GM13976 (cell line): ENCODE measurements at regions not wholly inside any gene's neighbourhood (a gene's known extent, or its start where the extent isn't known, plus 50 kb on each side); places are given as distances from the start of the nearest gene placed in this dataset.

ENCODE experiments used
- DNase-seq: peaks from one replicate; pipeline ENCODE4 v3.0.0; 2012; ENCODE audit warnings: low spot score
- in situ Hi-C: fragments of 300-500 bp; cut with MboI; formaldehyde crosslinking; loops from one replicate; pipeline ENCODE4 v1.12.0; 2022; ENCODE audit warnings: low sequenced_read_pairs, mixed read lengths, inconsistent platforms; ENCODE audit not compliant: unreplicated experiment
- TF ChIP-seq, protein P1 (sequence below): IDR thresholded peaks from 2 replicates; pipeline ENCODE4 v1.5.1; 2012; ENCODE audit warnings: borderline replicate concordance, mild to moderate bottlenecking; ENCODE audit not compliant: insufficient read depth; ENCODE audit errors: extremely low read depth, missing control alignments, control extremely low read depth

DNA sequence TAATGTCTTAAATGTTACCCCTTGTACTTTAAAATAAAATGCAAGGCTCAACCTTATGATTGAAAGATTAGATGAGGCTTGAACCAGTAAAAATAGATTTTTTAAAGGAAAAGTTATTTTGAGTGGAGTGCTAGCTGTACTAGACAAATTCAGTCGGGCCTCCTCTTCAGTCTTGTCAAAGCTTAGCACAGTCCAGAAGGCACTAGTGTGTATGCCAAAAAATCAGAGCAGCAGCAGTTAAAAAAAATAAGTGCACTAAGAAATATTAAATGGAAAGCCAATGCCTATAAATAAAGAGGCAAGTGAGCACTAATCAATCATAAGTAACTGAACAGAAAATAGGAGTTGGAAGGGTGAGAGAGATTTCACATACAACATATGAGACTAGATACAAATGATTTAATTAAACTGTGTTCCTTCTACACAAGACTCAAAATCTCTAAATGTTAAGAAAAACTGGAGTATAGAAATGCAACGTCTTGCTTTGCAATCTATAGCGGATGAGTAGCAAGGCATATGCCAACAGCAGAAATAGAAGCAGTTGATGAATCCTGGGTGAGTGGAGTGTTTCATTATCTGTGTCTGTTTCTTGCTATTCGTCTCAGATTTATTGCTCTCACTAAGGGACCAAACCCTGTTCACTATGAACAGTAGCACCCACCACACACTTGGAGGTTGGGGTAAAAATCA, 172.1 kb downstream of the ETNK1 start:
- in situ Hi-C loops: no loop called here
- DNase-seq: no peak
- TF ChIP-seq, protein P1, sequence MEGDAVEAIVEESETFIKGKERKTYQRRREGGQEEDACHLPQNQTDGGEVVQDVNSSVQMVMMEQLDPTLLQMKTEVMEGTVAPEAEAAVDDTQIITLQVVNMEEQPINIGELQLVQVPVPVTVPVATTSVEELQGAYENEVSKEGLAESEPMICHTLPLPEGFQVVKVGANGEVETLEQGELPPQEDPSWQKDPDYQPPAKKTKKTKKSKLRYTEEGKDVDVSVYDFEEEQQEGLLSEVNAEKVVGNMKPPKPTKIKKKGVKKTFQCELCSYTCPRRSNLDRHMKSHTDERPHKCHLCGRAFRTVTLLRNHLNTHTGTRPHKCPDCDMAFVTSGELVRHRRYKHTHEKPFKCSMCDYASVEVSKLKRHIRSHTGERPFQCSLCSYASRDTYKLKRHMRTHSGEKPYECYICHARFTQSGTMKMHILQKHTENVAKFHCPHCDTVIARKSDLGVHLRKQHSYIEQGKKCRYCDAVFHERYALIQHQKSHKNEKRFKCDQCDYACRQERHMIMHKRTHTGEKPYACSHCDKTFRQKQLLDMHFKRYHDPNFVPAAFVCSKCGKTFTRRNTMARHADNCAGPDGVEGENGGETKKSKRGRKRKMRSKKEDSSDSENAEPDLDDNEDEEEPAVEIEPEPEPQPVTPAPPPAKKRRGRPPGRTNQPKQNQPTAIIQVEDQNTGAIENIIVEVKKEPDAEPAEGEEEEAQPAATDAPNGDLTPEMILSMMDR: no peak

DNA sequence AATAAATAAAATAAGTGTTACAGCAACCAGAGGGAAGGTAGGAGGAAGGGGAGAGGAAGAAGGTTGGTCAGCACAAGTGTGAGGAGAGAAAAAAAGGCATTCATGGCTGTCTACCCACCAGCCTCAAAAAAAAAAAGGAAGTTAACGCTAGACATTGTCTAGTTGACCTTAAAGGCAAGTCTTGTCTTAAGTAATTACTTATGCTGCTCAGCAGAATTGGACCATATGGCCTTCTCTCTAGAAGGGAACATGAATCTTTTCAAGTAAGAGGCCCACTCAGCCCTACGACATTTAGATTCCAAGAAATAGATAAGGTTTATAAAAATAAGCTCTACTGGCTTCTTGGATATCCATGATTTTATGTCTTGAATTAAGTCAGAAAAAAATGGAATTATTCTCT, 172.7 kb downstream of the ETNK1 start:
- in situ Hi-C loops: no loop called here
- TF ChIP-seq, protein P1: no peak
- no peak for DNase-seq

DNA sequence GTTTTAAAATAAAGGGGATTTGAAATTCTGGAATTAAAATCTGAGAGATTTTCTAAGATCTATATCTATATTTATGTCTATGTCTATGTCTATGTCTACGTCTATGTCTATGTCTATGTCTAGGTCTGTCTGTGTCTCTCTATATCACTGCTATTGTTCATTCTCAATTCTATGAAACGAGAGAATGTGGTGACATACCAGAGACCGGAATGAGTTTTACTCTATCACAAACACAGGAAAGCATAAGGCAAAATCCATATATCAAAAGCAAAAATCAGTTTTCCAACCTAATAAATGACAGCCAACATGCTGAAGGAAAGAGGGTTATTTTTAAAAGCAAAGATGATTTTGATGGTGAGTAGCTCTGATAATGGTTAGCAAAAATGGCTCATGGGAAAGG, 173.1 kb downstream of the ETNK1 start:
- DNase-seq: no peak
- TF ChIP-seq, protein P1: no peak
- in situ Hi-C loops: no loop called here

- in situ Hi-C loops: no loop called here
- TF ChIP-seq, protein P1: no peak
- no peak for DNase-seq
Observed at GRCh38 chr12:22799503-22799902, 174.5 kb downstream of the ETNK1 start.

DNA sequence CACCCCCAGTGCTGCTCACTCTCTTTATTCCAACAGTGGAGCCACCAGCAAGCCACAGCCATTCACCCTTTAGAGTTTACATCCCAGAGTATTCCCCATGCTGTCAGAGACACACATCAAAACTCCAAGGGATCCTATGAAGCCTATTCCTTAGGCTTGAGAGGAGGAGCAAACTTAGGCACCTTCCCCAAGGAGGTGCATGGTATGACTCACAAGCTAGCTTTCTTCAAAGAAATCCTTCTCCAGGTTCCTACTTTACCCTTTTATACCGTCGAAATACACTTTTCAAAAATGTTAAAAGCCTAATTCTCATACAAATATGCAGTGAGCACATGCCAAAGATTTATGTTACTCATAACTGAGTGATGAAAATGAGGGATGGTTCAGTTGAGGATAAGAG, 175.4 kb downstream of the ETNK1 start:
- TF ChIP-seq, protein P1: no peak
- in situ Hi-C loops: no loop called here
- DNase-seq: no peak

GRCh38 chr12:22802883-22803630, 178.1 kb downstream of the ETNK1 start:
- DNase-seq: no peak
- in situ Hi-C loops: no loop called here
- TF ChIP-seq, protein P1: no peak
